C4-2B (cell line): ENCODE measurements at regions not wholly inside any gene's neighbourhood (a gene's known extent, or its start where the extent isn't known, plus 50 kb on each side); places are given as distances from the start of the nearest gene placed in this dataset.

Source experiments
- ZFX ChIP-seq: fragments of 450-650 bp; IDR thresholded peaks from 2 replicates; pipeline ENCODE4 v1.6.1; 2017
- TF ChIP-seq, protein P1 (sequence below): fragments of 450-650 bp; conservative IDR thresholded peaks from 2 replicates; pipeline ENCODE4 v1.5.1; 2017; ENCODE audit warnings: mild to moderate bottlenecking

DNA sequence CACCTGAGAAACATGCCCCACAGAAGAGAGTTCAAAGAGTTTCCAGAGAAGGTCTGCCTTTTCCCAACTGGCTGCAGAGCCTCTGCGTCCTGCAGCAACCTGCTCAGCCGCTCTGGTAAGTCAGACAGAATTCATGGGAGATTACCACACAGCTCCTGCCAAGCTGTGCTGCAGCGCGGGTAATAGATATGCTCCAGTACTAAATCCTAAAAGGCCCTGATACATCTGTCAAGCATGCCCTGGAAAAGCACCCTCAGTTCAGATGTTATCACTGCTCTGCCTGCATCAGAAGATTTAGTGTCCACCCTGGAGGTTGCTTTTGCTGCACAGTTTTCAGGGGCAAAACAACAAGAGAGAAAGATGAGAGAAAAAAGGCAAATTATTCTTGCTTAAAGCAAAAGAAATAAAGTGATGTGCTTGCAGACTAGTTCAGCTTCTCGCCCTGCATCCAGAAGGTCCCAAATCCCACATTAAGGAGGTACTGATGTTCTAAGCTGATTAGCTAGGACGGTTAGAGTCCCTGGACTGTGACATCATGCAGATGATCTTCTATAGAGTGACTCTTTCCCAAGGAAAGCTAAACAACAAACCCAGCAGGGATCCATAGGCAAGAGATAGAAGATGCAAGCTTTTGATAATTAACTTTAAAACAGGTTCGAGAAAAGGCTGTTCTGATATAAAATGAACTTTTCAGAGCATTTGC, 488.6 kb downstream of the BCL11A start:
- TF ChIP-seq, protein P1, sequence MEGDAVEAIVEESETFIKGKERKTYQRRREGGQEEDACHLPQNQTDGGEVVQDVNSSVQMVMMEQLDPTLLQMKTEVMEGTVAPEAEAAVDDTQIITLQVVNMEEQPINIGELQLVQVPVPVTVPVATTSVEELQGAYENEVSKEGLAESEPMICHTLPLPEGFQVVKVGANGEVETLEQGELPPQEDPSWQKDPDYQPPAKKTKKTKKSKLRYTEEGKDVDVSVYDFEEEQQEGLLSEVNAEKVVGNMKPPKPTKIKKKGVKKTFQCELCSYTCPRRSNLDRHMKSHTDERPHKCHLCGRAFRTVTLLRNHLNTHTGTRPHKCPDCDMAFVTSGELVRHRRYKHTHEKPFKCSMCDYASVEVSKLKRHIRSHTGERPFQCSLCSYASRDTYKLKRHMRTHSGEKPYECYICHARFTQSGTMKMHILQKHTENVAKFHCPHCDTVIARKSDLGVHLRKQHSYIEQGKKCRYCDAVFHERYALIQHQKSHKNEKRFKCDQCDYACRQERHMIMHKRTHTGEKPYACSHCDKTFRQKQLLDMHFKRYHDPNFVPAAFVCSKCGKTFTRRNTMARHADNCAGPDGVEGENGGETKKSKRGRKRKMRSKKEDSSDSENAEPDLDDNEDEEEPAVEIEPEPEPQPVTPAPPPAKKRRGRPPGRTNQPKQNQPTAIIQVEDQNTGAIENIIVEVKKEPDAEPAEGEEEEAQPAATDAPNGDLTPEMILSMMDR, result no peak
- TF ChIP-seq ZFX, result no peak
